Ovary (tissue), 3 donors: ENCODE measurements at regions not wholly inside any gene's neighbourhood (a gene's known extent, or its start where the extent isn't known, plus 50 kb on each side); places are given as distances from the start of the nearest gene placed in this dataset.

ENCODE experiments used
- CTCF ChIP-seq, 3 donors: fragments of 450-650 bp in 2 of 3; fragments of 200-600 bp in 1 of 3; IDR thresholded peaks; one replicate each; pipeline versions ENCODE4 v1.5.1 to v1.8.0; 2016 to 2022; ENCODE audit warnings: antibody characterized with exemption in 3 of 3, mild to moderate bottlenecking in 1 of 3
- EP300 ChIP-seq: sonication (generic); formaldehyde crosslinking; IDR thresholded peaks from one replicate; pipeline ENCODE4 v1.6.1; 2017; ENCODE audit warnings: antibody characterized with exemption
- POLR2A ChIP-seq: fragments of 450-650 bp; IDR thresholded peaks from one replicate; pipeline ENCODE4 v1.6.1; 2017; ENCODE audit warnings: antibody characterized with exemption, mild to moderate bottlenecking, moderate library complexity
- donor health status: DM: no; HTN: no; CAD: no.

GRCh38 chr11:24373516-24373915 lies 123.3 kb upstream of the LUZP2 start:
- no peak for TF ChIP-seq POLR2A
- no peak for TF ChIP-seq CTCF (IDR thresholded peaks at IDR 0.05)
- TF ChIP-seq EP300: no peak
